ENCODE measurements at regions not wholly inside any gene's neighbourhood (a gene's known extent, or its start where the extent isn't known, plus 50 kb on each side); places are given as distances from the start of the nearest gene placed in this dataset.

DNA sequence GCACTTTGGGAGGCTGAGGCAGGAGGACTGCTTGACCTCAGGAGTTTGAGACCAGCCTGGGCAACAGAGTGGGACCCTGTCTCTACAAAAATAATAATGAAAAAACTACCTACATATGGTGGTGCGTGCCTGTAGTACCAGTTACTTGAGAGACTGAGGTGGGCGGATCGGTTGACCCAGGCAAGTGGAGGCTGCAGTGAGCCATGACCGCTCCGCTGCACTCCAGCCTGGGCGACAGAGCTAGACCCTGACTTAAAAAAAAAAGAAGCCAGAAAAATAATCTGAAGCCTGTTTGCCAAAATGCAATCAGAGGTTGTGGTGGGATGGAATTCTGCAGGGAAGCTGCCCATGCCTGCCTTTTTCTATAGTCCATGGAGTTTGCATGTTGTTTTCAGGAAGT, 50.4 kb upstream of the GGTA1 start:
- Mint-ChIP-seq H3K36me3 (ENCODE audit: insufficient read depth) (peaks cover 2% of the 10 kb centered on the region), H3K27ac (no peak overlapping the region), H3K4me1 (ENCODE audit: low read depth in 2 of 2) (peaks cover 0 to 3% of the 10 kb centered on the region in 2 donors), H3K4me3 (no peak overlapping the region), H3K9me3 (no peaks in the 10 kb centered on the region), H3K27me3 (peaks cover 29 to 40% of the 10 kb centered on the region in 2 donors)
- no peak for DNase-seq
- ATAC-seq (replicated peaks): no peak

DNA sequence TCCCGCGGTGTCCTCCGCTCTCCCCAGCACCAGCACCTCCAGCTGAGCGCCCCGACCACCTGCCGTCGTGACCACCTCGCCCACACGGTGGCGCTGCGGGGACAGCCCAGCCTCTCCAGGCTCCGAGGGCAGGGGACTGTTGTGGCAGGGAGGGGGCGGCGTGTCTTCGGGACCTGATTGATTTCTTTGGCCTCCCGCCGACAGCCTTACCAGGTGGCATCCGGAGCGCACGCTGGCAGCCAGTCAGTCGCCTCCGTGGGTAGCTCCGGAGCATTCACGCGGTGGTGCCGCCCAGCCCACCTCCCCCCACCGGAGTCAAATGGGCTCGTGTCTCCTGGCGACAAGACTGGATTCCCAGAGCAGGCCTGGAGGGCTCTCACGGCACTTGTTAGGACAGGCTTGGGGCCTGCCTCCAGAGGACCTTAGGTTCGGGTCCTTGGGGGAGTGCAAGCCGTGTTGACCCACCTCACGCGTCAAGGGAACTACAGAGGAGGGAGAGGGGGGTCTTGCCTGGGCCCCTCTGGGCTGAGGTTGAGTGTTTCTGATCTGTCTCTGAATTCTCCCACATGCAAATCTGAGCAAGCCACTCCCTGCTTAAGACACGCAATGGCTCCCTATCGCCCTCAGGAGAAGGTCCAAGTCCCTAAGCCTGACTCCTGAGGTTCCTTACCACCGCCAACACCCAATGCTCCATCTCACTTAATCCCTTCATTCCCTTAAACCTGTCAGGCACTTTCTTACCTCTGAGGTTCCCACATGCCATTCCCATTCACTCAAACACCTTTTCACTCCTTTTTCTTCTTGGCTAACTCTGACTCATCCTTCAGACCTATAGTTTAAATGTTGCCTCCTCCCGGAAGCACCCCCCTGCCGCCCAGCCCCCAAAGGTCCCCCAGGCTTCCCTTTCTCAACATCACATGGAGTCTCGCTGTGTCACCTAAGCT, 51.2 kb upstream of the GGTA1 start:
- peaks cover 0 to 3% of the 10 kb centered on the region in 2 donors for H3K4me1 Mint-ChIP-seq (ENCODE audit: low read depth in 2 of 2)
- no peaks in the 10 kb centered on the region for H3K9me3 Mint-ChIP-seq
- H3K27ac Mint-ChIP-seq: no peak overlapping the region
- DNase-seq (peak; percentile 61 to 74 (median 69)), ATAC-seq (replicated peaks) (peak; percentile 82)
- H3K27me3 Mint-ChIP-seq: peaks cover 29 to 32% of the 10 kb centered on the region in 2 donors
- no peak overlapping the region for H3K4me3 Mint-ChIP-seq
- H3K36me3 Mint-ChIP-seq (ENCODE audit: insufficient read depth): peaks cover 2% of the 10 kb centered on the region

DNA sequence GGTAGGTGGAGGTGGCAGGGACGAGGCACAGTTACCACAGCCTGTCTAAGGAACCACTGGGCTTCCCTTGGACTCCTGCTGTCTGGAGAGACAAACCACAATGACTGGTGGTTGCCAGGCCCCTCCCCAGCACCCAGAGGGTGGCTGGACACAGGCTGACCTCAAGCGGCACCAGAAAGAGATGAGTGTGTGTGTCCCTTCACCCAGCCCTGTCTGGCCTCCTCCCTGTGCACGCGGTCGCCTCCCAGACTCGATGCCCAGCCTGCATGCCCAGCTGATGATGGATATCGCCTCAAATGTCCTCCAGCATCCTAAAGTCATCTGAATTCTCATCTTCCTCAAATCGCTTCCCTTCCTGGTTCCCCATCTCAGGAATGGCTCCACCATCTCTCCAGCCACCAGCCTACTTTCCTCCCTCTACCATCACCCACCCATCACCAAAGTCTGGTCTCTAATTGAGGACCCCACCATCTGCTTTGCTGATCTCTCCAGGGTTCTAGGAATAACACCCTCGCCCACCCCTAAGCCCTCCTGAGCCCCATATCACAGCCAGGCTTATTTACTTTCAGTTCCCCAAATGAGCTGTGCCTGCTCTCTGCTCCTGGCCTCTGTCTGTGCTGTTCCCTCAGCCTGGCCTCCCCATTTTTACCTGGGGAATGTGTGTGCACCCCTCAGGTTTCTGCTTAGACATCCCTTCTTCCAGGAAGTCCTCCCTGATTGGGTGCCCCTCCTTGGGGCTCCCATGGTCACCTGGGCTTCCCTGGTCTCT, 52.5 kb upstream of the GGTA1 start:
- H3K4me3 Mint-ChIP-seq: no peak overlapping the region
- H3K36me3 Mint-ChIP-seq (ENCODE audit: insufficient read depth): peaks cover 2% of the 10 kb centered on the region
- no peak for ATAC-seq (replicated peaks)
- no peaks in the 10 kb centered on the region for H3K9me3 Mint-ChIP-seq
- peaks cover 0 to 3% of the 10 kb centered on the region in 2 donors for H3K4me1 Mint-ChIP-seq (ENCODE audit: low read depth in 2 of 2)
- peaks cover 19 to 21% of the 10 kb centered on the region in 2 donors for H3K27me3 Mint-ChIP-seq
- H3K27ac Mint-ChIP-seq: no peak overlapping the region
- DNase-seq: no peak

DNA sequence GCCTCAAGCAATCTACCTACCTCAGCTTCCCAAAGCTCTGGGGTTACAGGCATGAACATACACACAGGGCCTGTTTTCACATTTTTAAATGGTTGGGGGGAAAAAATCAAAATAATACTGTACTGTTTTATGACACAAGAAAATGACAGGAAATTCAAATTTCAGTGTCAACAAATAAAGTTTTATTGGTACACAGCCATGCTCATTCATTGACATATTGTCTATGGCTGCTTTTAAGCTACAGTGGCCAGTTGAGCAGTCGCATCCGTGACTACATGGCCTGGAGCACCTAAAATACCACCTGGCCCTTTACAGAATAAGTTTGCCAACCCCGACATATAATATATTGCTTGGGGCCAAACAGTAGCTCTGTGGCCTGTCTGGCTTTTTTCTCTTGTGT, 56.4 kb upstream of the GGTA1 start:
- Mint-ChIP-seq H3K9me3 (no peaks in the 10 kb centered on the region), H3K36me3 (ENCODE audit: insufficient read depth) (no peaks in the 10 kb centered on the region), H3K4me3 (no peak overlapping the region)

DNA sequence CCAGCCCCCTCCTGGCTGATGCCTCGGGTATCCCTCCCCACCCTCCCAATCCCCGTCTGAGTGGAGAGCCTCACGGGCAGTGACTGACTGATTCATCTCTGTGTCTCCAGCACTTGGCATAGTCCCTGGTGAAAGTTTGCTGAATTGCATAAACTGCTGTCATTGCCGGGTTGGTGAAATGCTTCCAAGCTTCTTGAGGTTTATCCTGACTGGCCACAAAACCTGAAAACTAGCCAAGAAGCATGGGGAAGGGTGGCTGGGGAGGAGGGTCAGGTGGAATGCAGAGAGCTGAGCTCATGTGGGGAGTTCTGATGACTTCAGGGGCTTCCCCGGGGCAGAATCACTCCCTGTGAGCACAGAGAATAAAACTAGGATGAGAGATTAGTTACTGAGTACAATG, 56.9 kb upstream of the GGTA1 start:
- Mint-ChIP-seq H3K27me3 (peaks cover 0 to 4% of the 10 kb centered on the region in 2 donors), H3K36me3 (ENCODE audit: insufficient read depth) (no peaks in the 10 kb centered on the region), H3K4me1 (ENCODE audit: low read depth in 2 of 2) (peaks cover 5 to 6% of the 10 kb centered on the region in 2 donors), H3K9me3 (no peaks in the 10 kb centered on the region), H3K27ac (no peak overlapping the region), H3K4me3 (no peak overlapping the region)
- no peak for DNase-seq
- ATAC-seq (replicated peaks): no peak

More for the DNA sequence above, 56.4 kb upstream of the GGTA1 start:
- Mint-ChIP-seq H3K27ac (no peak overlapping the region), H3K27me3 (no peaks in the 10 kb centered on the region), H3K4me1 (ENCODE audit: low read depth in 2 of 2) (peaks cover 5% of the 10 kb centered on the region in 2 donors)
- ATAC-seq (replicated peaks): no peak
- DNase-seq: no peak

DNA sequence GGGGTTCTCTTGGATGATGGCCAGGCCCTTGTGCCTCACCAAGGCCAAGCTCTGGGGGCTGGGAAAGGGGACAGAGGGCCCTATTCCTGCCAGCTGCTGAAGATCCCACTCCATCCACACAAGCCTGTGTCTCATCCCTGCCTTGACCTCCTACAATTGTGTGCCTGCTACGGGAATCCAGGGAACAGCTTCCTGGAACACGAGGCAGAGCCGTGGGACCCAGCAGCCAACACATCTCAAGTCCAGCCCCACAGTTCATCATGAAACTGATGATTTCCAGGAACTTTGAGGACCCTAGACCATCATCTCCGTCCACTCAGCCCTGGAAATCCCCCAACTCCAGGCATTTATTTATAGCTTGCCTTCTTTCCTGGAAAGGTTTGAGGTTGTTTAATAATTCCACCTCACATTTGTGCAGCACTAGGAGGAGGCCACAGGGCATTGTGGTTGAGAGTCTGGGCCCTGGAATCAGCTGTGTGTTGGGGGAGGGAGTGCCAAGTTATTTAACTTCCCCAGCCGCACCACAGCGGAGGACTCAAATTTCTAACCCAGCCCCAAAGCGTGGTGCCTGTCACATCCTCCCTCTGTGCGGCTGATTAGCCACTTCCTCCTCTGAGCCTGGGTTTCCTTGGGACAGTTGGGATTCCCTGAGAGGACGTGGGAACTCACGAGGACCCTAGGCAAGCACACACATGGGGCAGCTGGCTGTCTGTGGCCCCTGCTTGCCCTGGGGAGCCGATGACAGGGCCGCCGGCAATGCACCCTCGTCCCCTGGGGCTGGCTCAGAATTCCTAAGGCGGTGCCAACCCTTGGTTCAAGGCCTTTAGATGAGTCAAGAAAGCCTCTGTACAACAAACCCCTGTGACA, 58.2 kb upstream of the GGTA1 start:
- peak overlapping the region in 1 of 2 donors; percentile 49 for H3K27ac Mint-ChIP-seq
- H3K4me1 Mint-ChIP-seq (ENCODE audit: low read depth in 2 of 2): peaks cover 4 to 5% of the 10 kb centered on the region in 2 donors
- H3K9me3 Mint-ChIP-seq: no peaks in the 10 kb centered on the region
- DNase-seq: no peak
- ATAC-seq (replicated peaks): no peak
- H3K27me3 Mint-ChIP-seq: peaks cover 2 to 16% of the 10 kb centered on the region in 2 donors
- H3K36me3 Mint-ChIP-seq (ENCODE audit: insufficient read depth): no peaks in the 10 kb centered on the region
- peak overlapping the region in 1 of 2 donors; percentile 15 for H3K4me3 Mint-ChIP-seq

DNA sequence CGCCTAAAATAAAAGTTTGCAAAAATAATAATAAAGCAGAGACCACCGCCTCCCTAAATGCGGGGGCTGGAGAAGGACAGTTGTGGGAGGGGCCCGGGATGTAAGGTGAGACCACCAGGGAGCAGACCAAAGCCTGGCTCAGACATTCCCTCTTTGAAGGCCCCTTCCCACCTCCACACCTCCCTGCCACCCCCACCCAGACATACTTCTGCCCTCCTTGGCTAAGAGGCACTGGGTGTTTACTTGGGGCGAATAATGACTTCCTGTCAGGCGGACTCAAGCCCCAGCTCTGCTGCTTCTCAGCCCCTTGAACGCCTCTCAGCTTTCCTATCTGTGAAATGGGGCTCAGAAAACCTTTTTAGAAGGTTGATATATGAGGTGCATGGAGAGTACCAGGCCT, 58.8 kb upstream of the GGTA1 start:
- ATAC-seq (replicated peaks) (no peak), DNase-seq (no peak)
- H3K36me3 Mint-ChIP-seq (ENCODE audit: insufficient read depth): no peaks in the 10 kb centered on the region
- H3K27me3 Mint-ChIP-seq: peaks cover 6 to 16% of the 10 kb centered on the region in 2 donors
- H3K4me3 Mint-ChIP-seq: peak overlapping the region in 1 of 2 donors; percentile 15
- H3K9me3 Mint-ChIP-seq: no peaks in the 10 kb centered on the region
- peak overlapping the region in 1 of 2 donors; percentile 55 for H3K27ac Mint-ChIP-seq
- peaks cover 4 to 5% of the 10 kb centered on the region in 2 donors for H3K4me1 Mint-ChIP-seq (ENCODE audit: low read depth in 2 of 2)

DNA sequence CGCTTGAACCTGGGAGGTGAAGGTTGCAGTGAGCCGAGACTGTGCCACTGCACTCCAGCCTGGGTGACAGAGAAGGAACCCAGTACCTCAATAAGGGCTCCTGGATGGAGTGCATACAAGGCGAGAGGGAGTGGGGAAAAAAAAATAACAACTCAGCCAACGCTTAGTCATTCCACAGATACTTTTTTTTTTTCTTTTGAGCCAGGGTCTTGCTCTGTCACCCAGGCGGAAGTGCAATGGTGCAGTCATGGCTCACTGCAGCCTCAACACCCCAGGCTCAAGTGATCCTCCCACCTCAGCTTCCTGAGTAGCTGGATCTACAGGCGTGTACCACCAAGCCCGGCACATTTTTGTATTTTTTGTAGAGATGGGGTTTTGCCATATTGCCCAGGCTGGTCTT, 59.5 kb upstream of the GGTA1 start:
- DNase-seq (no peak), ATAC-seq (replicated peaks) (no peak)
- peaks cover 4 to 5% of the 10 kb centered on the region in 2 donors for H3K4me1 Mint-ChIP-seq (ENCODE audit: low read depth in 2 of 2)
- H3K27ac Mint-ChIP-seq: peak overlapping the region in 1 of 2 donors; percentile 55
- no peaks in the 10 kb centered on the region for H3K36me3 Mint-ChIP-seq (ENCODE audit: insufficient read depth)
- H3K27me3 Mint-ChIP-seq: peaks cover 6 to 16% of the 10 kb centered on the region in 2 donors
- H3K4me3 Mint-ChIP-seq: no peak overlapping the region
- H3K9me3 Mint-ChIP-seq: no peaks in the 10 kb centered on the region

DNA sequence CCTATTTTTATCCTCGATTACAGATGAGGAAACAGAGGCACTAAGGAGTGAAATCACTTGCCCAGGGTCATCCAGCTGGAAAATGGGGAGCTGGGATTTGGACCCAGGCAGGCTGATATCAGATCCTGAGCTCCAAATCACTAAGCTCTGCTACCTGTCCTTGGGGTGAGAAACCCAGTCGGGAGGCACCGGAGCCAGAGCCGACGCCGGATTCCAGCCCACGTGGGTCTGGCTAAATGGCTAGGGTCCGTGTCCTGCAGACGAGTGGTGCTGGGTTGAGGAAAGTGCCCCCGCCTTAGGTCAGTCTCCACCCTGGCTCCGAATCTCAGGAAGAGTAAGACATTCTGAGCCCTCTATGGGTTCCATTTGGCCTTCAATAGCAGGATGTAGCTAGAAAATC, 61.3 kb upstream of the GGTA1 start:
- Mint-ChIP-seq H3K9me3 (no peaks in the 10 kb centered on the region), H3K4me3 (no peak overlapping the region), H3K4me1 (ENCODE audit: low read depth in 2 of 2) (peaks cover 4 to 5% of the 10 kb centered on the region in 2 donors), H3K36me3 (ENCODE audit: insufficient read depth) (no peaks in the 10 kb centered on the region), H3K27me3 (peaks cover 7 to 22% of the 10 kb centered on the region in 2 donors), H3K27ac (no peak overlapping the region)
- no peak for ATAC-seq (replicated peaks)
- DNase-seq: no peak

DNA sequence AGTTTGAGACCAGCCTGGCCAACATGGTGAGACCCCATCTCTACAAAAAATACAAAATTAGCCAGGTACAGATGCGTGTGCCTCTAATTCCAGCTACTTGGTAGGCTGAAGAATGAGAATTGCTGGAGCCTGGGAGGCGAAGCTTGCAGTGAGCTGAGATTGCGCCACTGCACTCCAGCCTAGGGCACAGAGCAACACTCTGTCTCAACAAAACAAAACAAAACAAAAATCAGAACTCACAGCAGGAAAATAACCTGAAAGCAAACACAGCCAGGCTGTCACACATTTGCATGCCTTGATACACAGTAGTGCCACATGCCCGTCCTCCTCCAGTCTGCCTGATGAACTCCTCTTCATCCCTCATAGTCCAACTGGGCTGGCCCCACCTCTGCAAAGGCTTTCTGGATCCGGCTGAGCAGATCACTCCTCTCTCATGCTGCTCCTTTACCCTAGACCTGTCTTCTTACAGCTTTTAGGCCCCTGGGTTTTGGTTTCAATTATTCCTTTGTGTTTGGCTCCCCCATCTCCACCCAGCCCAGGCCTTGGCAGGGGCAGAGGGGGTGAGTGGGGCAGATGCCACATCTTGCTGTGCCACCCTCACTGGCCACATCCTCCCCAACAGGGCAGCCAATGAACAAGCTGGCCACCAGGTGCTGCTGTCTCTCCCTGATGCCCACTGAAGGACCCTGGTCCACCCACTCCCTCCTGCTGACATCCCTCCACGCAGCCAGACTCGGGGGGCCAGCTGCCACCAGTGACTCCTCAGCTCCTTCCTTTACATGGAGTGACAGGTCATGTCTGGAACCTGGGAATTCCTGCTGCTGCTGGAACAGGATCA, 62.0 kb upstream of the GGTA1 start:
- H3K36me3 Mint-ChIP-seq (ENCODE audit: insufficient read depth): no peaks in the 10 kb centered on the region
- DNase-seq: no peak

DNA sequence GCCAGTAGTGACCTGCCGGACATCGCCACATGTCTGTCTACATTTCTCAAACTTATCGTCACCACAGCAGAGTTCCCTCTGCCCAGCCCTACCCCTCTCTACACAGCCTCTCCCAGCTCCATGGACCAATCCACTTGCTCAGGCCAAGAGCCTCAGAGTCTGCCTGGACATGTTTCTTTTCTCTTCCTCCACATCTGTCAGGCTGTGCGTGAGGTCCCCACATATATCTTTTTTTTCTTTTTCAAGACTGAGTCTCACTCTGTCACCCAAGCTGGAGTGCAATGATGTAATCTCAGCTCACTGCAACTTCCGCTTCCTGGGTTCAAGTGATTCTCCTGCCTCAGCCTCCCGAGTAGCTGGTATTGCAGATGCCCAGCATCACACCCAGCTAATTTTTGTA, 62.7 kb upstream of the GGTA1 start:
- H3K4me3 Mint-ChIP-seq: no peak overlapping the region
- H3K27ac Mint-ChIP-seq: peak overlapping the region in 1 of 2 donors; percentile 25
- no peaks in the 10 kb centered on the region for H3K36me3 Mint-ChIP-seq (ENCODE audit: insufficient read depth)
- H3K9me3 Mint-ChIP-seq: no peaks in the 10 kb centered on the region
- peaks cover 4 to 5% of the 10 kb centered on the region in 2 donors for H3K4me1 Mint-ChIP-seq (ENCODE audit: low read depth in 2 of 2)
- DNase-seq: no peak
- no peak for ATAC-seq (replicated peaks)
- peaks cover 21 to 36% of the 10 kb centered on the region in 2 donors for H3K27me3 Mint-ChIP-seq

More for the DNA sequence above, 62.0 kb upstream of the GGTA1 start:
- Mint-ChIP-seq H3K4me3 (no peak overlapping the region), H3K27ac (peak overlapping the region in 1 of 2 donors; percentile 25), H3K27me3 (peaks cover 14 to 29% of the 10 kb centered on the region in 2 donors), H3K9me3 (no peaks in the 10 kb centered on the region), H3K4me1 (ENCODE audit: low read depth in 2 of 2) (peaks cover 4 to 5% of the 10 kb centered on the region in 2 donors)
- ATAC-seq (replicated peaks): no peak

DNA sequence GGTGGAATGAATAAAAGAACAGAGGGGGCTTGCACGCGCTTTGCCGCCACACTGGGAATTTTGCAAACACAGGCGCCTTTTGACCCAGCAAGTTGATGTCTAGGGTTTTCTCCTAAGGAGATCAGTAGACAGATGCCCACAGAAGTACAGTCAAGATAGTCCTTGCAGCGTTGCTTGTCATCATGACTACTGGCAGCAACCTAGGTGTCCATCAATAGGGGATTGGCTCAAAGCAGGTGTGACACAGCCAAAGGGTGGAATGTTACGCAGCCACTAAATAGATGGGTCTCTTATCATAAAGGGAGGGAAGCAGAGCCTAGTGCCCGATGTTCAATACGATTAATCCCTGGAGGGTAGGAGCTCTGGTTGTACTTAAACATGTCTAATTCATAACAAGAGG, 63.8 kb upstream of the GGTA1 start:
- no peaks in the 10 kb centered on the region for H3K36me3 Mint-ChIP-seq (ENCODE audit: insufficient read depth)
- H3K4me1 Mint-ChIP-seq (ENCODE audit: low read depth in 2 of 2): peaks cover 0 to 4% of the 10 kb centered on the region in 2 donors
- ATAC-seq (replicated peaks) (no peak), DNase-seq (no peak)
- no peak overlapping the region for H3K4me3 Mint-ChIP-seq
- H3K9me3 Mint-ChIP-seq: no peaks in the 10 kb centered on the region
- H3K27me3 Mint-ChIP-seq: peaks cover 26 to 47% of the 10 kb centered on the region in 2 donors
- no peak overlapping the region for H3K27ac Mint-ChIP-seq
